ENCODE measurements at regions not wholly inside any gene's neighbourhood (a gene's known extent, or its start where the extent isn't known, plus 50 kb on each side); places are given as distances from the start of the nearest gene placed in this dataset.

DNA sequence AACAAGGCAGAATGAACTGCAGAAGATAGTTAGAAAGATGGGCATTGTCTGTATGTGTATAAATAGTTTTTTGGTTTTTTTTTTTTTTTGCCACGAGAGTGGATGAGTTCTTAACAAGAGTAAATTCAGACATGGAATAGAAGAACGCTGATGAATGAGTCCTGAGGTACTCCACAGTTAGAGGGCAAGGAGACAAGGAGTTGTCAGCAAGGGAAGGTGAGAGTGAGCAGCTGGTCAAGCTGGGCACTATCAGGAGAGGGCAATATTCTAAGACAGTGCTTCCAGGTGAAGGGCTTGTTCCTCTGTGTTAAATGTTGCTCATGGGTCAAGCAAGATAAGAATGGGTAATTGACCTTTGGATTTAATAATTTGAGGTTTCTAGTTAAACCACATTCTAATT, 138.6 kb upstream of the FAM78B start:
- TF ChIP-seq, protein P1, sequence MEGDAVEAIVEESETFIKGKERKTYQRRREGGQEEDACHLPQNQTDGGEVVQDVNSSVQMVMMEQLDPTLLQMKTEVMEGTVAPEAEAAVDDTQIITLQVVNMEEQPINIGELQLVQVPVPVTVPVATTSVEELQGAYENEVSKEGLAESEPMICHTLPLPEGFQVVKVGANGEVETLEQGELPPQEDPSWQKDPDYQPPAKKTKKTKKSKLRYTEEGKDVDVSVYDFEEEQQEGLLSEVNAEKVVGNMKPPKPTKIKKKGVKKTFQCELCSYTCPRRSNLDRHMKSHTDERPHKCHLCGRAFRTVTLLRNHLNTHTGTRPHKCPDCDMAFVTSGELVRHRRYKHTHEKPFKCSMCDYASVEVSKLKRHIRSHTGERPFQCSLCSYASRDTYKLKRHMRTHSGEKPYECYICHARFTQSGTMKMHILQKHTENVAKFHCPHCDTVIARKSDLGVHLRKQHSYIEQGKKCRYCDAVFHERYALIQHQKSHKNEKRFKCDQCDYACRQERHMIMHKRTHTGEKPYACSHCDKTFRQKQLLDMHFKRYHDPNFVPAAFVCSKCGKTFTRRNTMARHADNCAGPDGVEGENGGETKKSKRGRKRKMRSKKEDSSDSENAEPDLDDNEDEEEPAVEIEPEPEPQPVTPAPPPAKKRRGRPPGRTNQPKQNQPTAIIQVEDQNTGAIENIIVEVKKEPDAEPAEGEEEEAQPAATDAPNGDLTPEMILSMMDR (optimal IDR thresholded peaks at IDR 0.05 in 1 of 3, IDR thresholded peaks at IDR 0.05 in 1 of 3, conservative IDR thresholded peaks at IDR 0.05 in 1 of 3; ENCODE audit: extremely low read depth in 1 of 3, insufficient read depth in 2 of 3, low read length in 3 of 3) = no peak
- no peak for TF ChIP-seq EZH2 (IDR thresholded peaks at IDR 0.05; ENCODE audit: low read length)
